ENCODE measurements at regions not wholly inside any gene's neighbourhood (a gene's known extent, or its start where the extent isn't known, plus 50 kb on each side); places are given as distances from the start of the nearest gene placed in this dataset.

GRCh38 chr15:29400701-29401100, 131.1 kb upstream of the NSMCE3 start:
- no peak for TF ChIP-seq CTCF (conservative IDR thresholded peaks at IDR 0.05; ENCODE audit: low read depth, low read length)
- no peak for TF ChIP-seq POLR2A (IDR thresholded peaks at IDR 0.05; ENCODE audit: low read depth, low read length)
- TF ChIP-seq USF2 (IDR thresholded peaks at IDR 0.05; ENCODE audit: low read depth, low read length), result no peak
- TF ChIP-seq RAD21 (IDR thresholded peaks at IDR 0.05; ENCODE audit: low read length), result no peak
- TF ChIP-seq BHLHE40 (IDR thresholded peaks at IDR 0.05; ENCODE audit: low read depth, low read length), result no peak
- TF ChIP-seq CEBPB (IDR thresholded peaks at IDR 0.05; ENCODE audit: low read depth, low read length), result no peak
- no peak for TF ChIP-seq MXI1 (IDR thresholded peaks at IDR 0.05; ENCODE audit: borderline replicate concordance, low read depth, low read length)
- no peak for TF ChIP-seq RFX5 (IDR thresholded peaks at IDR 0.05; ENCODE audit: low read depth, low read length)
- no peak for TF ChIP-seq MAZ (IDR thresholded peaks at IDR 0.05; ENCODE audit: borderline replicate concordance, low read depth, low read length)
- TF ChIP-seq MAFK (IDR thresholded peaks at IDR 0.05; ENCODE audit: low read depth, low read length), result no peak
- no peak for TF ChIP-seq SMC3 (IDR thresholded peaks at IDR 0.05; ENCODE audit: low read depth, low read length)
- TF ChIP-seq RCOR1 (IDR thresholded peaks at IDR 0.05; ENCODE audit: insufficient replicate concordance, low read length), result no peak
- TF ChIP-seq ELK1 (IDR thresholded peaks at IDR 0.05; ENCODE audit: borderline replicate concordance, low read depth, low read length), result no peak
- no peak for TF ChIP-seq CHD1 (IDR thresholded peaks at IDR 0.05; ENCODE audit: low read depth, low read length)
